Sigmoid colon (tissue), 4 donors: ENCODE measurements at regions not wholly inside any gene's neighbourhood (a gene's known extent, or its start where the extent isn't known, plus 50 kb on each side); places are given as distances from the start of the nearest gene placed in this dataset.
"Not testable (repeated sequence)": the region's sequence is repeated elsewhere in the genome, so short reads cannot be mapped to it uniquely, and the experiment has no call there.

Source experiments
- POLR2A ChIP-seq, 2 donors: fragments of 450-650 bp; IDR thresholded peaks; one replicate each; pipeline ENCODE4 v1.6.1; 2016; ENCODE audit warnings: antibody characterized with exemption in 2 of 2, mild to moderate bottlenecking in 2 of 2, moderate library complexity in 2 of 2
- POLR2AphosphoS5 ChIP-seq, 4 donors: sonication (generic); formaldehyde crosslinking; IDR thresholded peaks; one replicate each; pipeline ENCODE4 v1.6.1; 2017; ENCODE audit warnings: antibody characterized with exemption in 4 of 4
- TF ChIP-seq, protein P1 (sequence below), 4 experiments: fragments of 450-650 bp in 3 of 4; fragments of 200-600 bp in 1 of 4; IDR thresholded peaks; one replicate each; pipeline ENCODE4 v1.5.1; 2016 to 2019; ENCODE audit warnings: antibody characterized with exemption in 4 of 4, mild to moderate bottlenecking in 3 of 4, moderate library complexity in 2 of 4

DNA sequence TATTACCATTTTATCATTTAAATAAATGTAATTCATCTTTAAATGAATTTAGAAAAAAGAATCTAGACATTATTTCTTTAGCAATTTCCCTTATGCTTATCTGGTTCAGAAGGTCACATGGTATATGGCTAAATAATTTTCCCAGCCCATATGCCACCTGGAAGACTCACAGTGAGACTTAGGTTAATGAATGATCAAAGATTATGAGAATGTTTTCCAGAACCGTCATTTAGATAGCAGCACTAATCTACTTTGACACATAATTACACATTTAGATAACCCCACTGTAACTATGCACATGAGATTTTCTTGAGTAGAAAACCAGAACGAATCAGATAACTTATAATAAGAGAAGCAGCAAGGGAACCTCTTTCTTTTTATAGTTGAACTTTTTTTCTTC lies 124.9 kb upstream of the CCDC180 start:
- not testable (repeated sequence) for TF ChIP-seq POLR2AphosphoS5, POLR2A (IDR thresholded peaks at IDR 0.05)
- TF ChIP-seq, protein P1, sequence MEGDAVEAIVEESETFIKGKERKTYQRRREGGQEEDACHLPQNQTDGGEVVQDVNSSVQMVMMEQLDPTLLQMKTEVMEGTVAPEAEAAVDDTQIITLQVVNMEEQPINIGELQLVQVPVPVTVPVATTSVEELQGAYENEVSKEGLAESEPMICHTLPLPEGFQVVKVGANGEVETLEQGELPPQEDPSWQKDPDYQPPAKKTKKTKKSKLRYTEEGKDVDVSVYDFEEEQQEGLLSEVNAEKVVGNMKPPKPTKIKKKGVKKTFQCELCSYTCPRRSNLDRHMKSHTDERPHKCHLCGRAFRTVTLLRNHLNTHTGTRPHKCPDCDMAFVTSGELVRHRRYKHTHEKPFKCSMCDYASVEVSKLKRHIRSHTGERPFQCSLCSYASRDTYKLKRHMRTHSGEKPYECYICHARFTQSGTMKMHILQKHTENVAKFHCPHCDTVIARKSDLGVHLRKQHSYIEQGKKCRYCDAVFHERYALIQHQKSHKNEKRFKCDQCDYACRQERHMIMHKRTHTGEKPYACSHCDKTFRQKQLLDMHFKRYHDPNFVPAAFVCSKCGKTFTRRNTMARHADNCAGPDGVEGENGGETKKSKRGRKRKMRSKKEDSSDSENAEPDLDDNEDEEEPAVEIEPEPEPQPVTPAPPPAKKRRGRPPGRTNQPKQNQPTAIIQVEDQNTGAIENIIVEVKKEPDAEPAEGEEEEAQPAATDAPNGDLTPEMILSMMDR (IDR thresholded peaks at IDR 0.05), result not testable (repeated sequence)
